H7 (cell line): ENCODE measurements at regions not wholly inside any gene's neighbourhood (a gene's known extent, or its start where the extent isn't known, plus 50 kb on each side); places are given as distances from the start of the nearest gene placed in this dataset.

Source experiments
- DNase-seq: peaks from one replicate; pipeline ENCODE4 v3.0.0; 2012
- H3K27me3 ChIP-seq: 2 replicates; pipeline ENCODE4 v1.6.0; 2011; ENCODE audit warnings: mild to moderate bottlenecking, low read length; ENCODE audit not compliant: control insufficient read depth, insufficient read depth
- H3K36me3 ChIP-seq: replicated peaks from 2 replicates; pipeline ENCODE4 v1.5.1; 2011; ENCODE audit warnings: low read length; ENCODE audit not compliant: control insufficient read depth, insufficient read depth
- H3K4me3 ChIP-seq: 2 replicates; pipeline ENCODE4 v1.5.1; 2011; ENCODE audit warnings: low read depth, mild to moderate bottlenecking, control low read depth, low read length, moderate library complexity; ENCODE audit not compliant: insufficient read depth

DNA sequence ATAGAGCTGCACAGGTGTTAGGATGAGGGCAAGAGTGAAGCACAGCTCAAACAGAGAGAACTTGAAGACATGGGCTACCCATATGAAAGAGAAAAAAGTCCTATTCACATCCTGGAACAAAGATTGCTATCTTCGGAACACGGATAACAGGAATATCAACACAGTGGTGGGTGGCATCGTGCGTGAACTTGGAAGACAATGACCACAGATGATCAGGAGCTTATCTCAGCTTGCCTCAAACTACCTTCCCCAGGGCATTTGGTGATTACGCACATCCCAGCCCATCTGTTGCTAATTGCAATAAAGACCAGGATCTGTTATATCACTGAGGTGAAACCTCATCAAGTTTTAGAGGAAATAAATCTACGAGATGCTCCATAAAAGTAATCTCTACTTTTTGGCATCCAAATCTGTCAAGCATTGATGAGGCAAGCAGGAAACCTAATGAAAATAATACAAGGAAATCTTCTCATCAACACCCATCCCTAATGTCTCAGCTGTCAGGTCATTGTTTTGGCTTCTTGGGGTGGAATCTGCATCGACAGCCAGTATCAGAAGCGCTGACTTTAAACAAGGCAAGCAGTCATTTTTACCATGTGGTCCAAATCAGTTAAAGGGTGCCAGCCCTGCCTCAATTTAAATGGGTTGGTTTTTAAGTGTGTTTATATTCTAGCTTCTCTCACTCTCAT is 188.2 kb downstream of the SPCS3 start:
- no peaks in the 10 kb centered on the region for H3K36me3 ChIP-seq
- H3K4me3 ChIP-seq = no peak overlapping the region
- no peaks in the 10 kb centered on the region for H3K27me3 ChIP-seq
- no peak for DNase-seq

DNA sequence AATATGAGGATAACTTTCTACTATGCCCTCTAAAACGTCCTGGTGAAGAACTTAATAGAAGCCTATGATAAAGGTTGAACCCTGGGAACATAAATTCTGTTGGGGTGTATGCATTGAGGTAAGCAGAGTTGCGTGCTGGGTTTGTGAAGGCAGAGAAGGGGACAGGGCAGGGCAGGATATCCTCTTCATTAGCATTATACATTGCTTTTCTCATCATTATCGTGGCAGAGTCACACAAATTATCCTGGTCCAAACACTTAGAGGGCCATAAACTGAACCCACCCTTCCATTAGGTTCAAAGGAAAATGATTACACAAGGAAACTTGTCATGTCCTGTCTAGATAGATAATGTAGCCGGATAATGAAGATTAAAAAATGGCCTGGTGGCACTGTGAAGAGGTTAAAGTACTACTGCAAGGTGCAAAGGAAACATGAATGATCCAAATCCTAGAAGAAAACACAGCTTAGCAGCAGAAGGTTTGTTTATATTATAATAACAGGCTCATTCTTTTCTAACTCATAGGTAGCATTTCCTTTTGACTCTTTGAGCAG is 189.1 kb downstream of the SPCS3 start:
- Histone ChIP-seq H3K4me3 (no peak overlapping the region), H3K27me3 (no peaks in the 10 kb centered on the region), H3K36me3 (no peaks in the 10 kb centered on the region)
- no peak for DNase-seq

- Histone ChIP-seq H3K27me3 (no peaks in the 10 kb centered on the region), H3K36me3 (no peaks in the 10 kb centered on the region), H3K4me3 (no peak overlapping the region)
- DNase-seq = no peak
These were observed 205.8 kb downstream of the SPCS3 start for GRCh38 chr4:176525576-176525975.

DNA sequence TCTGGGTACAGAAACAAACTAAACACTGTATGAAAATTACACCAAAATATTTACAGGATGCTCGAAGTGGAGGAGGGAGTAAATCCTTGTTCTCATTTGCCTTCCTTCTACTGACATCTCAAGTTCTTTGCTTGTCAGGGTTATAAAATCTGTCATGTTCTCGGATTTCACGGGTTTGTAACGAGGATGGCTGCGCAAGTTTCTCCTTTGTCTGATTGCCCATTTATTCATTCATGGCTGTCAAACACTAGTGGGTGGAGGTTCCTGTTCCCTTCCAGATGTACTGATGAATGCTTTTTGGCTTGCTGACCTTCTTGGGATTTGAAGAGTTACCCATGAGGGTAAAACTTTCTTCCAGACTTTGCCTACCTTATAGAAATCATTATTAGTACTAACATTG is 206.9 kb downstream of the SPCS3 start:
- no peak overlapping the region for H3K4me3 ChIP-seq
- H3K36me3 ChIP-seq = no peaks in the 10 kb centered on the region
- no peak for DNase-seq
- no peaks in the 10 kb centered on the region for H3K27me3 ChIP-seq

DNA sequence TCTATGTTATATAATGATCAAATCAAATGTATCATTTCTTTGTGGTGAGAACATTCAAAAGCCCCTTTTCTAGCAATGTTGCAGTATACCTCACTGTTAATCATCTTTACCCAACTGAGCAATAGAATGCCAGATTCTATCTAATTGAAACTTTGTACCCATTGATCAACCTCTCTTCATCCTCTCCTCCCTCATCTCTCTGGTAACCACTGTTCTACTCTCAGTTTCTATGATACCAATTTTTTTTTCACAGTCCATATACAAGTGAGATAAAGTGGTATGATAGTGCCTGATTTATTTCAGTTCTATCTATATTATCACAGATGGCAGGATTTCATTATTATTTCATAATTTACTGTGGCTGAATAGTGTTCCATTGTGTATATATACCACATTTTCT is 209.8 kb downstream of the SPCS3 start:
- Histone ChIP-seq H3K27me3 (no peaks in the 10 kb centered on the region), H3K36me3 (no peaks in the 10 kb centered on the region), H3K4me3 (no peak overlapping the region)
- DNase-seq = no peak

DNA sequence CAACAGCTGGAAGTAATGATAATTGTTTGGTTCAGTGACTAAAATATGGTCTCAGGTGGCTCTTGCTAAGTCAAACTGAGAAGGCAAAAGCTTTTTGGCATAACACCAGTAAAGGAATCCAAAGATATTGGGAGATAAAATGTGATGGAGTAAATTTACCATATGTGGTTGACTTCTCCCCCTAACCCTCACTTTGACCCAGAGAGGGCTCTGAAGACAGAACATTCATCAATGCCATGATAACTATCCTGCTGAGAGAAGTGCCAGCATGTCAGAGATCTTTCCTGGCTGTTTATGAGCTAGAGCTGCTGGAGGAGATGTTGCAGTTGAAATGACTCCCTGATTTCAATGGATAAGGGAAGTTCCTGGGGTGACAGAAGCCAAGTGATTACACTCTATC is 213.4 kb downstream of the SPCS3 start:
- no peak for DNase-seq
- Histone ChIP-seq H3K36me3 (no peaks in the 10 kb centered on the region), H3K27me3 (no peaks in the 10 kb centered on the region), H3K4me3 (no peak overlapping the region)

DNA sequence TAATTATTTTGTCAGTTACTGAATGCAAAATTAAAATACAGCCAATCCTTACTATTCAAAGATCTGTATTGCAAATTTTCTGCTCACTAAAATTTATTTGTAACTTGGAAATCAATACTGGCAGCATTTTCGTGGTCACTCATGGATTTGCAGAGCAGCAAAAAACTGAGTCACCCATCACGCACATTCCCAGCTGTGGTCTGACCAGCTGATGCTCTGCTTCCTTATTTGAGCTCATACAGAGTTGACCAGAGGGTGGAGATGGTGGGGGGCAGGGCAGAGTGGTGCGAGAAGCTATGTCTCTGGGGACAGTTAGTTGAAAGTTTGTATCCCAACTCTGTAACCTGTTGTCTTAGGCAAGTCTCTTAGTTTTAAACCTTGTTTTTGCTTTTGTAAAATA is 214.8 kb downstream of the SPCS3 start:
- no peak for DNase-seq
- H3K27me3 ChIP-seq = no peaks in the 10 kb centered on the region
- no peaks in the 10 kb centered on the region for H3K36me3 ChIP-seq
- no peak overlapping the region for H3K4me3 ChIP-seq

DNA sequence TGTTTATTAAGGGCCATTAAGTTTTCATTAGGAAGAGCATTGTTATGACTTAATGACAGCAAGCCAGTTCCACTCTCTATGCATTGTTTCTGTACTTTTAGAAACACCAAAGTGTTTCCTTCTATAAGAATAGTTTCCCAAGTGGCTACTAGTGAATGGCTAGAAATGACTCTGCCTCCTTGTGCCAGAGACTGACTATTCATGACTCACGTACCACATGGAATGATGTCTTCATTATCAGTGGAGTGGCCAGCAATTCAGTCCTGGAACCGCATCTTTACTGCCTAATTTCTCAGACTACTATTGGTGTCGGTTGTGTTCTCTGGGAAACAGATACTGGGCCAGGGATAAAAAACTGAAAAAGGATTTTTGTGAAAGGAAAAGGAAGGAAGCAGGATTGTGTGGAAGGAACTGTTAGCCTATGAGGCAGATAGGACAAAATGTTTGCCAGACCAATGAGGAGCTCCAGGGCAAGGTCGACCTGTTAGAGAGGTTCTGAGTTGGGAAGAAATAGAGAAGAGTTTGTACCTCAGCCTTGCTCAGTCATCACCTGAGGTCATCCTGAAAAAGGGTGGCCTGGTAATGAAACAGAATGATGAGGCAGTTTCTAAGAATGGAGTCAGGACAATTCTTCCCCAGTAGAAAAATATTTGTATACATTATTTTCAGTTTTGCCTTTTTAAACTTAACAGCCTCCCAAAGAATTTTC is 218.6 kb downstream of the SPCS3 start:
- Histone ChIP-seq H3K27me3 (no peaks in the 10 kb centered on the region), H3K36me3 (no peaks in the 10 kb centered on the region), H3K4me3 (no peak overlapping the region)
- no peak for DNase-seq

DNA sequence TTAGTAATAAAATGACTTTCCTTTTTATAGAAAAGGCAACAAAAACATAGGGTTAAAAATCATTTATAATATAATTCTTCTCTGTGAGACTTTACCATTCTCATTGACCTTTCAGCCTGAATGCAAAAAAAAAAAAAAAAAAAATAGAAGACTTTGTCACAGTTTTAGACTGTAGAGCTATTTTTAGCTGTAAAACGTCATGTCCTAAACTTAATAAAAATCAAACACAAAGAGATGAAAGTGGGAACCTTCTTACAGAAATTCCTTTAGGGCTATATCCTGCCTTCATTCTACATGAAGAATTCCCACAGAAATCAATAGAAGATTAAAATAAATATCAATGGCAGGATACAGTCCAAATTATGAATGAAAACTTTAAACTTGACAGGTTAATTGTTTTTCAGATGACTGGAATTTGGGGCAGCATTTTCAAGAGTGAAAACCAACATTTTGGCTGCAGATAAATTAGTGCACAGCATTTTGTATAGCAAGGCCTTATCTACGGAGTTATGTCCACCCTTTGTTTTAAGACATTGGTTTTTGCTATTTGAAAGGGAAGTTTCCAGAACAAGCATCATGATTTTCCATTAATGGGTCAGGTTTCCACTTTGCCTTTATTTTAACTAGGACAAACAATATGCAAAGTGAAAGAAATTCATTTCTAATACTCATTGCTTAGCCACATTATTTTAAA is 219.5 kb downstream of the SPCS3 start:
- Histone ChIP-seq H3K4me3 (no peak overlapping the region), H3K36me3 (no peaks in the 10 kb centered on the region), H3K27me3 (no peaks in the 10 kb centered on the region)
- DNase-seq = no peak

- no peaks in the 10 kb centered on the region for H3K27me3 ChIP-seq
- no peak for DNase-seq
- no peaks in the 10 kb centered on the region for H3K36me3 ChIP-seq
- no peak overlapping the region for H3K4me3 ChIP-seq
These were observed 220.0 kb downstream of the SPCS3 start for GRCh38 chr4:176539785-176540175.

- no peaks in the 10 kb centered on the region for H3K27me3 ChIP-seq
- DNase-seq = no peak
- no peaks in the 10 kb centered on the region for H3K36me3 ChIP-seq
- no peak overlapping the region for H3K4me3 ChIP-seq
These were observed 221.0 kb downstream of the SPCS3 start for GRCh38 chr4:176540814-176541213.

- H3K36me3 ChIP-seq = no peaks in the 10 kb centered on the region
- no peak for DNase-seq
- no peaks in the 10 kb centered on the region for H3K27me3 ChIP-seq
- H3K4me3 ChIP-seq = no peak overlapping the region
These were observed 226.1 kb downstream of the SPCS3 start for GRCh38 chr4:176545872-176546271.

- Histone ChIP-seq H3K4me3 (no peak overlapping the region), H3K27me3 (no peaks in the 10 kb centered on the region), H3K36me3 (no peaks in the 10 kb centered on the region)
- no peak for DNase-seq
These were observed 227.2 kb downstream of the SPCS3 start for GRCh38 chr4:176546975-176547374.

GRCh38 chr4:176548571-176548970 is 228.8 kb downstream of the SPCS3 start:
- Histone ChIP-seq H3K4me3 (no peak overlapping the region), H3K27me3 (no peaks in the 10 kb centered on the region), H3K36me3 (no peaks in the 10 kb centered on the region)
- no peak for DNase-seq
